HUES64 (cell line): ENCODE measurements at regions not wholly inside any gene's neighbourhood (a gene's known extent, or its start where the extent isn't known, plus 50 kb on each side); places are given as distances from the start of the nearest gene placed in this dataset.

Experiments used
- H3K27ac ChIP-seq: 2 replicates; pipeline ENCODE4 v1.7.0; 2013; ENCODE audit warnings: low read depth, low read length, inconsistent platforms
- H3K27me3 ChIP-seq: 2 replicates; pipeline ENCODE4 v1.6.1; 2013; ENCODE audit warnings: mild to moderate bottlenecking, low read length; ENCODE audit not compliant: insufficient read depth
- H3K36me3 ChIP-seq: 2 replicates; pipeline ENCODE4 v1.6.1; 2013; ENCODE audit warnings: mild to moderate bottlenecking, low read length; ENCODE audit not compliant: insufficient read depth
- H3K4me1 ChIP-seq: 2 replicates; pipeline ENCODE4 v1.6.1; 2013; ENCODE audit warnings: mild to moderate bottlenecking, low read length, moderate library complexity; ENCODE audit not compliant: insufficient read depth
- H3K4me3 ChIP-seq: 2 replicates; pipeline ENCODE4 v1.5.1; 2013; ENCODE audit warnings: mild to moderate bottlenecking, low read length, moderate library complexity
- H3K9ac ChIP-seq: 2 replicates; pipeline ENCODE4 v1.6.1; 2013; ENCODE audit warnings: mild to moderate bottlenecking, low read depth, low read length
- H3K9me3 ChIP-seq: 2 replicates; pipeline ENCODE4 v1.6.1; 2013; ENCODE audit warnings: low read depth, low read length; ENCODE audit not compliant: insufficient read depth
- WGBS: fragments of 150-250, 120-280 bp; methylation state at CpG from one replicate; pipeline ENCODE4 v1.1.7; 2013; ENCODE audit warnings: missing lambda C conversion rate; 5-methylcytosine and 5-hydroxymethylcytosine counted together

GRCh38 chr17:71423871-71424546 lies 696.8 kb upstream of the SOX9 start:
- peaks cover 10% of the 10 kb centered on the region; the same call in 1 of the 2 replicates for H3K4me1 ChIP-seq
- H3K36me3 ChIP-seq: no peaks in the 10 kb centered on the region
- H3K9ac ChIP-seq: no peak overlapping the region
- H3K27ac ChIP-seq: no peak overlapping the region
- H3K9me3 ChIP-seq: peaks cover 25% of the 10 kb centered on the region
- WGBS: 89% methylated on average over 4 of the region's 5 CpGs
- no peaks in the 10 kb centered on the region for H3K27me3 ChIP-seq
- no peak overlapping the region for H3K4me3 ChIP-seq

DNA sequence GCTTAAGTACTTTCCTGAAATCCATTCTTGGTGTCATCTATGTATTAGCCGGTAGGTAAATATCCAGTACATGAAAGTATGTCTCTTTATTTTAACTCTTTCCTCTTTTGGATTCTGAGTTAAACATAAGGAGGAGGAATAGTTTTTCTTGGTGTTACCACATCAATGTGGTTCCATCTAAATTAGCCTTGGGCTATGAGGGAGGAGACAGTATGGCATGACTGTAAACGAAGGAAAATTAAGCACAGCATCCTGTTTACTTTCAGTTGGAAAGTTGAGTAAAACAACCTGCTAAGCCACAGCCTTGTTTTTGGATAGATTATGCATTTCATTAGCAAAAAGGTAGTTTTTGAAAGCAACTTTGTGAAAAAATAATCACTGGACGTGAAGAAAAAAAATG lies 693.0 kb upstream of the SOX9 start:
- H3K27me3 ChIP-seq: no peaks in the 10 kb centered on the region
- H3K9ac ChIP-seq: no peak overlapping the region
- H3K4me1 ChIP-seq: peaks cover 10% of the 10 kb centered on the region; the same call in 1 of the 2 replicates
- WGBS: 96% methylated on average over 2 of the region's 3 CpGs
- no peak overlapping the region for H3K4me3 ChIP-seq
- no peak overlapping the region for H3K27ac ChIP-seq
- H3K36me3 ChIP-seq: no peaks in the 10 kb centered on the region
- peaks cover 9% of the 10 kb centered on the region; the same call in 1 of the 2 replicates for H3K9me3 ChIP-seq

DNA sequence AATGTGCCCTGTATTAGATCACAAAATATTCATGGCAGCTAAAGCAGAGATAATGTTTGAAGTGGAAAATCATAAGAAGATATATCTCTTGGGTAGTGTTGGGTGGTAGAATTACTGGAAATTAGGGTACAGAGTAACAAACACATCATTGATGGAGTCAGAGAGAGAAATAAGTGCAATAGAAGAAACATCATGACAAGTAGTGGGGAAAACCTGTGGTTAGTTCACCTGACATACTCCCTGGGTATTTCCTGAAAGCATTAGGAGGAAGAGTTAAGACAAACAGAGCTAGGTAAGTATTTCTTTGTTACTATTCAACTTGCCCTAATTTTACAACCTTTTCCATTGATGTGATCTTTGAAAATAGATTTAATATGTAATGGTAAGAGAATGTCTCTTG lies 691.9 kb upstream of the SOX9 start:
- no peaks in the 10 kb centered on the region for H3K27me3 ChIP-seq
- peaks cover 9% of the 10 kb centered on the region; the same call in 1 of the 2 replicates for H3K4me1 ChIP-seq
- no peaks in the 10 kb centered on the region for H3K36me3 ChIP-seq
- H3K4me3 ChIP-seq: no peak overlapping the region
- H3K27ac ChIP-seq: no peak overlapping the region
- H3K9ac ChIP-seq: no peak overlapping the region
- H3K9me3 ChIP-seq: peaks cover 9% of the 10 kb centered on the region; the same call in 1 of the 2 replicates

- 94% methylated on average over 5 of the region's 5 CpGs for WGBS
- Histone ChIP-seq H3K4me3 (no peak overlapping the region), H3K27me3 (no peaks in the 10 kb centered on the region), H3K9ac (no peak overlapping the region), H3K4me1 (no peaks in the 10 kb centered on the region), H3K27ac (no peak overlapping the region), H3K9me3 (peaks cover 9% of the 10 kb centered on the region; the same call in 1 of the 2 replicates), H3K36me3 (no peaks in the 10 kb centered on the region)
Observed at GRCh38 chr17:71430281-71430680, 690.5 kb upstream of the SOX9 start.

- H3K9ac ChIP-seq: no peak overlapping the region
- peaks cover 9% of the 10 kb centered on the region; the same call in 1 of the 2 replicates for H3K9me3 ChIP-seq
- no peaks in the 10 kb centered on the region for H3K4me1 ChIP-seq
- no peak overlapping the region for H3K4me3 ChIP-seq
- no peaks in the 10 kb centered on the region for H3K27me3 ChIP-seq
- no peak overlapping the region for H3K27ac ChIP-seq
- no peaks in the 10 kb centered on the region for H3K36me3 ChIP-seq
- 95% methylated on average over 2 of the region's 2 CpGs for WGBS
Observed at GRCh38 chr17:71431146-71431545, 689.7 kb upstream of the SOX9 start.

DNA sequence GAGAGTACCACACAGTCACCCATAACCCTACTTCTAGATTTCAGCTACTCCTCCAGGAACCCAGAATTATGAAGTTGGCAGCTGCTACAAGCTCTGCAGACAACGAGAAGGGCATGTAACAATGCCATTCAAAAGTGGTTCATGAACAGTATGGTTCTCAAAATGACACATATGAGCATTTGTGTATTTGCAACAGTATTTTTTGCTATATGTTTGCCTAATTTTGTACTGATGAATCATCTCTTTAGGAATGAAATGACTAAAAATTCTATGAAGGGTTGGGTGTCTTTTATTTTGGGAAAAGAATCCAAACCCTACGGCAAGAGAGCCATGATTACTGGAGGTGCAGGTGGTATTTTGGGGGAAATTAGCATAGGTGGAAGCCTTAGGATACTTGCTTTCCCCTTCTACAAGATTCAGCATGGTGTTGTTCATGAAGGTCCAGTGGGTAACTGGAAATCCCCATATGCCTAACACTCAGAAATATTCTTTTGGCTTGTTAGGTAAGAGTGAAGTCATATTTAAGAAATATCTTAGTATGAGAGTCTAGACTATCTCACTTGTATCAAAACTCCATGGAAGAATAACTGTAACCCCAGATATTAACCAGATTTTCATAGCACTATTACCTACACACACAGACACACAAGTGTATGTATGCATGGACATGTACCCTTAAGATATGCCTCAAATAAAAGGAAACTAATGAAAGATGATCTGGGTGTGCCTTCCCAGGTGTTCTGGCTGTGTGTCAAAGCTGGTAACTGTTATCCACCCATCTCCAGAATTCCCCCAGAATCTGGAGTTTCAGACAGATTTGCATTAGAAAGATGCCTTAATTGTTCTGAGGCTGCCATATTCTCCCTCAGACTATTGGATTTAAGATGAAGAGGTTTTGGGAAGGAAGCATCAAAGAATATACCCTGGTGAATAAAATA lies 688.2 kb upstream of the SOX9 start:
- Histone ChIP-seq H3K27me3 (no peaks in the 10 kb centered on the region), H3K36me3 (no peaks in the 10 kb centered on the region), H3K4me1 (no peaks in the 10 kb centered on the region), H3K9me3 (peaks cover 9% of the 10 kb centered on the region; the same call in 1 of the 2 replicates), H3K27ac (no peak overlapping the region), H3K9ac (no peak overlapping the region), H3K4me3 (no peak overlapping the region)
- WGBS: 89% methylated on average over 2 of the region's 2 CpGs

DNA sequence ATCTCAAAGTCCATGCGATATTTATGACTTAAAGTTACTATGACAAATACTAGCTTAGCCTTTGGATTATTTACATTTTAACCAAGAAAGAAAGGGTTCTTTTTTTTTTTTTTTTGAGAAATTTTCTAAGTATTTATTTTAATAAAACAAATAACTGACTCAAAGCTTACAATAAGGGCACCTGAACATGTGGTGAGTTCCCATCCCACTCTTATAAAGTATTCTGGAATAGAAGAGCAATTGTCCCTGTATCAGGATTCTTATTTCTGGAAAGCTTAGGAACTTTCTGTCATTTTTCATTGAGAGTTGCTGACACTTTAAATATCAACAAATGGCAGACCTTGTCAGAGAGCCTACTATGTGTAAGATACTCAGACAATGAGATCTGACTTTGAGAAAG lies 686.1 kb upstream of the SOX9 start:
- Histone ChIP-seq H3K9ac (no peak overlapping the region), H3K4me3 (no peak overlapping the region), H3K36me3 (no peaks in the 10 kb centered on the region), H3K27ac (no peak overlapping the region), H3K9me3 (no peaks in the 10 kb centered on the region), H3K27me3 (no peaks in the 10 kb centered on the region), H3K4me1 (no peaks in the 10 kb centered on the region)
- no CpG with 5 or more reads among the region's 1 CpG for WGBS

DNA sequence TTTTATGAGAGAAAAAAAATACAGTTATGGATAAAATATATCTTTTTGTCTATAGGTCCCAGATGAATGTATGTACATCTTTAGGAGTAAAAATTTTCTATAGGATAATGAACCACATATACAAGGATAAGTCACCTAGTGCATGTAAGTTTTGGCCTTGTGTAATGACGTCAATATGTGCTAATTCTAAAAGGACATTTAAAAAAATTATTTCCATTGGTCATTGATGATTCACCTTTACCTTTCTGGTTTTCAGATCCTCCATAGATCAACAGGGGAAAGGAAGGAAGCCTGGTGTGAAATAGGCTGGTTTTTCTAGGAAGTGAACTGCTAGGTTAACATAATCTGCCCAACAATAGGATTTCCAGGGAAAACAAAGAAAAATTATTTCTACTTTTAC lies 684.3 kb upstream of the SOX9 start:
- Histone ChIP-seq H3K27ac (no peak overlapping the region), H3K4me3 (no peak overlapping the region), H3K27me3 (no peaks in the 10 kb centered on the region), H3K9ac (no peak overlapping the region), H3K4me1 (no peaks in the 10 kb centered on the region), H3K36me3 (no peaks in the 10 kb centered on the region), H3K9me3 (no peaks in the 10 kb centered on the region)
- WGBS: no CpG with 5 or more reads among the region's 1 CpG

DNA sequence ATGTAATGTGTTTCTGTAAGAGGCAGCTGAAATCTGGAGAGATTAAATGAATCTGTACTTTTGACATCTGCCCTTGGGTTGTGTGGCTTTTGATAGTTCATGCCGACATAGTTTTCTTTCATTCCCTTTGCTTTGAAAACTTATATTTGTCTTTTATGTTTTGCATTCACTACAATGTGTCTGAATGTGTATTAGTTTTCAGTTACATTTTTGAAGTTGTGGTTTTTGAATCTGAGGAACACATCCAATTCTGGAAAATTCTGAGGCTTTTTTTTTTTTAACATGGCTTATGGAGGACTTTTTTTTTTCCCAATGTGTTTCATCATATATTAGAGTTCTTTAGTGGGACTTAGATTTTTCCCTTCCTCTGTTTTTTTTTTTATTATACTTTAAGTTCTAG lies 683.7 kb upstream of the SOX9 start:
- no peaks in the 10 kb centered on the region for H3K36me3 ChIP-seq
- no peak overlapping the region for H3K27ac ChIP-seq
- H3K27me3 ChIP-seq: no peaks in the 10 kb centered on the region
- no peaks in the 10 kb centered on the region for H3K4me1 ChIP-seq
- WGBS: 88% methylated on average over 1 of the region's 1 CpG
- no peak overlapping the region for H3K4me3 ChIP-seq
- H3K9me3 ChIP-seq: no peaks in the 10 kb centered on the region
- H3K9ac ChIP-seq: no peak overlapping the region

DNA sequence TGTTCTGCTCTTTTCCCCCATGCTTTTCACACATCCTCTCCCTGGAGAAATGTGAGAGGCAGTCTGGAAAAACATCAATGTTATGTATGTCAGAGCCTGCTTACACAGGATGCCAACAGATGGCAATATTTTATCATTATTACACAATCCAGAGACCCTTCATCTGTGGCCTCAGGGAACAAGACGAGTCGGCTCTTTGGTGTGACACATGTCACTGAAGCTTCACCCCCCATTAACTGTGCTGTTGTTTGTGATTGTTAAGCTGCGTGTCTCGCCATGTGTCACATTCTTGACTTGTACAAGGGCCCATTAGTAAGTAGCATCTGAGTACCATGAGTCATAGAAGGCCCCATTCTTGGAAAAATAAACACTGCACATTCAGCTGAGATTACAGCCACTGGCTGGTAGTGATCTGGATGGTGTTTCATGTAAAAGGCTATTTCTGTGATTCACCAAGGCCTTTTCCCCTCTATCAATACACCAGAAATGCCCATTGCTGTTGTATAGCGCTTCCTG lies 682.1 kb upstream of the SOX9 start:
- H3K4me1 ChIP-seq: no peaks in the 10 kb centered on the region
- no peaks in the 10 kb centered on the region for H3K9me3 ChIP-seq
- no peak overlapping the region for H3K9ac ChIP-seq
- 91% methylated on average over 5 of the region's 5 CpGs for WGBS
- no peak overlapping the region for H3K4me3 ChIP-seq
- no peaks in the 10 kb centered on the region for H3K27me3 ChIP-seq
- no peaks in the 10 kb centered on the region for H3K36me3 ChIP-seq
- H3K27ac ChIP-seq: no peak overlapping the region

- no peak overlapping the region for H3K27ac ChIP-seq
- H3K4me1 ChIP-seq: no peaks in the 10 kb centered on the region
- WGBS: 94% methylated on average over 9 of the region's 9 CpGs
Observed at GRCh38 chr17:71440513-71440912, 680.3 kb upstream of the SOX9 start.

More at GRCh38 chr17:71440513-71440912, 680.3 kb upstream of the SOX9 start:
- H3K36me3 ChIP-seq: no peaks in the 10 kb centered on the region
- no peak overlapping the region for H3K4me3 ChIP-seq
- no peaks in the 10 kb centered on the region for H3K27me3 ChIP-seq
- H3K9ac ChIP-seq: no peak overlapping the region
- H3K9me3 ChIP-seq: no peaks in the 10 kb centered on the region
